Keratinocyte (primary cell): ENCODE measurements at regions not wholly inside any gene's neighbourhood (a gene's known extent, or its start where the extent isn't known, plus 50 kb on each side); places are given as distances from the start of the nearest gene placed in this dataset.
A peak's percentile ranks its signal among the peaks of the same experiment; 100 is the strongest.

Experiments
- DNase-seq: peaks from one replicate; pipeline ENCODE4 v3.0.0-alpha.2; 2011; ENCODE audit warnings: low read depth, missing footprints, low spot score
- FAIRE-seq: peaks from 2 replicates; lab custom pipeline; 2011; peaks lifted over from hg19 to GRCh38; lab: Jason Lieb, UNC
- H2AFZ ChIP-seq: 2 replicates; pipeline ENCODE4 v1.6.0; 2012; ENCODE audit warnings: low read length, control low read depth, inconsistent platforms; ENCODE audit not compliant: control insufficient read depth
- H3K27ac ChIP-seq: 2 replicates; pipeline ENCODE4 v1.5.1; 2011; ENCODE audit warnings: low read length; ENCODE audit not compliant: control insufficient read depth, insufficient read depth
- H3K27me3 ChIP-seq: 3 replicates; pipeline ENCODE4 v1.6.0; 2011; ENCODE audit warnings: low read length; ENCODE audit not compliant: control insufficient read depth, insufficient read depth; ENCODE audit errors: extremely low read depth
- H3K36me3 ChIP-seq, 2 experiments: 2 replicates in 1 of 2; 3 replicates in 1 of 2; pipeline ENCODE4 v1.5.1; 2011; ENCODE audit warnings: low read length in 2 of 2, mild to moderate bottlenecking in 1 of 2; ENCODE audit not compliant: control insufficient read depth in 2 of 2, insufficient read depth in 2 of 2; ENCODE audit errors: extremely low read depth in 1 of 2
- H3K4me1 ChIP-seq: 3 replicates; pipeline ENCODE4 v1.5.1; 2011; ENCODE audit warnings: low read length; ENCODE audit not compliant: control insufficient read depth, insufficient read depth; ENCODE audit errors: extremely low read depth
- H3K4me2 ChIP-seq: 3 replicates; pipeline ENCODE4 v1.6.0; 2011; ENCODE audit warnings: low read depth, low read length; ENCODE audit not compliant: control insufficient read depth, insufficient read depth; ENCODE audit errors: extremely low read depth
- H3K4me3 ChIP-seq, 3 experiments: fragments of 200-600 bp in 1 of 3; sonication (generic) in 1 of 3; 2 replicates in 2 of 3; 3 replicates in 1 of 3; pipeline ENCODE4 v1.5.1; 2011 to 2016; ENCODE audit warnings: low read length in 3 of 3, mild to moderate bottlenecking in 3 of 3, control low read depth in 2 of 3, inconsistent platforms in 1 of 3, low read depth in 1 of 3, mixed read lengths in 1 of 3, mixed run types in 1 of 3, moderate library complexity in 1 of 3; ENCODE audit not compliant: control insufficient read depth in 2 of 3, insufficient read depth in 2 of 3; ENCODE audit errors: extremely low read depth in 1 of 3
- H3K79me2 ChIP-seq: 2 replicates; pipeline ENCODE4 v1.6.0; 2012; ENCODE audit warnings: low read length; ENCODE audit not compliant: control insufficient read depth, insufficient read depth
- H3K9ac ChIP-seq: 3 replicates; pipeline ENCODE4 v1.6.0; 2011; ENCODE audit warnings: low read length; ENCODE audit not compliant: control insufficient read depth, insufficient read depth; ENCODE audit errors: extremely low read depth
- H3K9me1 ChIP-seq: 3 replicates; pipeline ENCODE4 v1.6.0; 2011; ENCODE audit warnings: low read length; ENCODE audit not compliant: control insufficient read depth, insufficient read depth; ENCODE audit errors: extremely low read depth
- H3K9me3 ChIP-seq: 2 replicates; pipeline ENCODE4 v1.5.1; 2012; ENCODE audit warnings: low read depth, low read length; ENCODE audit not compliant: control insufficient read depth
- H4K20me1 ChIP-seq: 3 replicates; pipeline ENCODE4 v1.6.0; 2011; ENCODE audit warnings: low read length; ENCODE audit not compliant: control insufficient read depth, insufficient read depth; ENCODE audit errors: extremely low read depth
- CTCF ChIP-seq, 3 experiments: IDR thresholded peaks in 1 of 3; conservative IDR thresholded peaks in 1 of 3; optimal IDR thresholded peaks in 1 of 3; 2 replicates in 2 of 3; 3 replicates in 1 of 3; pipeline versions ENCODE3 to v1.5.1; 2011; ENCODE audit warnings: low read length in 3 of 3, mild to moderate bottlenecking in 3 of 3, moderate library complexity in 2 of 3, control low read depth in 1 of 3, inconsistent platforms in 1 of 3; ENCODE audit not compliant: insufficient read depth in 2 of 3; ENCODE audit errors: extremely low read depth in 1 of 3
- EZH2 ChIP-seq: IDR thresholded peaks from one replicate; pipeline ENCODE4 v1.6.1; 2012; ENCODE audit warnings: inconsistent platforms, mild to moderate bottlenecking, low read length, moderate library complexity
- dilution Hi-C: fragments of 300-500 bp; cut with MboI; formaldehyde crosslinking; loops from one replicate; pipeline ENCODE4 v1.7.0; 2020; ENCODE audit warnings: low sequenced_read_pairs; ENCODE audit not compliant: extremely low pct_ligation_motif_present

GRCh38 chrX:95675011-95675410 lies 1009.6 kb upstream of the DIAPH2 start:
- TF ChIP-seq CTCF (optimal IDR thresholded peaks at IDR 0.05 in 1 of 3, IDR thresholded peaks at IDR 0.05 in 1 of 3, conservative IDR thresholded peaks at IDR 0.05 in 1 of 3; ENCODE audit: extremely low read depth in 1 of 3, insufficient read depth in 2 of 3, low read length in 3 of 3) (no peak), EZH2 (no peak)
- dilution Hi-C loops, result no loop called here

GRCh38 chrX:95675794-95676193 lies 1008.8 kb upstream of the DIAPH2 start:
- no peaks in the 10 kb centered on the region for H3K79me2 ChIP-seq
- H3K36me3 ChIP-seq, result no peaks in the 10 kb centered on the region
- TF ChIP-seq CTCF (optimal IDR thresholded peaks at IDR 0.05 in 1 of 3, IDR thresholded peaks at IDR 0.05 in 1 of 3, conservative IDR thresholded peaks at IDR 0.05 in 1 of 3; ENCODE audit: extremely low read depth in 1 of 3, insufficient read depth in 2 of 3, low read length in 3 of 3), result peak in 1 of 3 experiments; percentile 22
- TF ChIP-seq EZH2, result no peak
- no peak overlapping the region for H3K4me2 ChIP-seq
- dilution Hi-C loops, result no loop called here
- no peaks in the 10 kb centered on the region for H3K9me3 ChIP-seq
- no peak overlapping the region for H3K27ac ChIP-seq
- H3K9me1 ChIP-seq, result no peaks in the 10 kb centered on the region
- no peaks in the 10 kb centered on the region for H3K27me3 ChIP-seq
- DNase-seq (peak; percentile 2), FAIRE-seq (peak; percentile 61)
- H3K9ac ChIP-seq, result no peak overlapping the region
- no peaks in the 10 kb centered on the region for H3K4me1 ChIP-seq
- no peak overlapping the region for H3K4me3 ChIP-seq
- H4K20me1 ChIP-seq, result no peaks in the 10 kb centered on the region
- H2AFZ ChIP-seq, result no peak overlapping the region

More at GRCh38 chrX:95675011-95675410, 1009.6 kb upstream of the DIAPH2 start:
- H3K36me3 ChIP-seq, result no peaks in the 10 kb centered on the region
- no peak overlapping the region for H3K27ac ChIP-seq
- no peak overlapping the region for H3K4me3 ChIP-seq
- no peaks in the 10 kb centered on the region for H3K9me1 ChIP-seq
- H3K9me3 ChIP-seq, result no peaks in the 10 kb centered on the region
- no peak for FAIRE-seq
- no peak overlapping the region for H2AFZ ChIP-seq
- DNase-seq, result no peak
- no peaks in the 10 kb centered on the region for H3K4me1 ChIP-seq
- no peak overlapping the region for H3K9ac ChIP-seq
- no peak overlapping the region for H3K4me2 ChIP-seq
- H3K79me2 ChIP-seq, result no peaks in the 10 kb centered on the region
- H3K27me3 ChIP-seq, result no peaks in the 10 kb centered on the region
- no peaks in the 10 kb centered on the region for H4K20me1 ChIP-seq
